Astrocyte (in vitro differentiated cells and primary cell): ENCODE measurements at regions not wholly inside any gene's neighbourhood (a gene's known extent, or its start where the extent isn't known, plus 50 kb on each side); places are given as distances from the start of the nearest gene placed in this dataset.

ENCODE experiments used
- EZH2 ChIP-seq: IDR thresholded peaks from 2 replicates; pipeline ENCODE4 v1.6.1; 2012; ENCODE audit warnings: mild to moderate bottlenecking, low read length, inconsistent platforms; ENCODE audit not compliant: insufficient read depth
- TF ChIP-seq, protein P1 (sequence below): IDR thresholded peaks from 2 replicates; pipeline ENCODE4 v1.5.1; 2011; ENCODE audit warnings: low read depth, mild to moderate bottlenecking, inconsistent platforms, low read length, moderate library complexity; ENCODE audit not compliant: insufficient read depth

DNA sequence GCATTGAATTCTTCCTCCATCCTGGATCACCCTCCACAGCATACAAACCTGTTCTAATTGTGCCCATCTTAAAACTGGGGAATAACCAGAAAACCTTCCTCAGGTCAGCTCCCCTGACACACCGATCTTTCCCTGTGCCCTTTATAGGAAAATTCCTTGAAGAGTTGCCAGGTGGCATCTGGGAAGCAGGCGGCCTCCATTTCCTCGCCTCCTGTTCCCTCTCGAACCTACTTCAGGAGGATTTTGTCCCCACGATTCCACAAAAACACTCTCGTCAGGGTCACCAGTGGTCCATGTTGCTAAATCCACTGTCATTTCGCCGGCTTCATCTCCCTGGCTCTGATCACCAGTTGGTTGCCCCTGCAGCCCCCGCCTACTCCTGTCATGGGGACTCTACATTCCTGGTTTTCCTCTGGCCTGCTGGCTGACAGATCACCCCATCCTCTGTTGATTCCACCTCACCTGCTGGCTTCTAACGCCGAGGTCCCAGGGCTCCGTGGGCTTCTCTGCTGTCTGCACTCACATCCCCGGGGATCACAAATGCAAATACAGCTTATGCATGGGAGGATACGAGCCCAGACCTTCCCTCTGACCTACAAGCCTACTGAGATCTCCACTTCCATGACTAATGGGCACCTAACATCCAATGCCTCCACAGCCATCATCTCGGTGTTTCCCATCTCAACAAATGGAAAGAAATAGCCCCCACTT lies 92.5 kb upstream of the PRDM11 start:
- TF ChIP-seq, protein P1, sequence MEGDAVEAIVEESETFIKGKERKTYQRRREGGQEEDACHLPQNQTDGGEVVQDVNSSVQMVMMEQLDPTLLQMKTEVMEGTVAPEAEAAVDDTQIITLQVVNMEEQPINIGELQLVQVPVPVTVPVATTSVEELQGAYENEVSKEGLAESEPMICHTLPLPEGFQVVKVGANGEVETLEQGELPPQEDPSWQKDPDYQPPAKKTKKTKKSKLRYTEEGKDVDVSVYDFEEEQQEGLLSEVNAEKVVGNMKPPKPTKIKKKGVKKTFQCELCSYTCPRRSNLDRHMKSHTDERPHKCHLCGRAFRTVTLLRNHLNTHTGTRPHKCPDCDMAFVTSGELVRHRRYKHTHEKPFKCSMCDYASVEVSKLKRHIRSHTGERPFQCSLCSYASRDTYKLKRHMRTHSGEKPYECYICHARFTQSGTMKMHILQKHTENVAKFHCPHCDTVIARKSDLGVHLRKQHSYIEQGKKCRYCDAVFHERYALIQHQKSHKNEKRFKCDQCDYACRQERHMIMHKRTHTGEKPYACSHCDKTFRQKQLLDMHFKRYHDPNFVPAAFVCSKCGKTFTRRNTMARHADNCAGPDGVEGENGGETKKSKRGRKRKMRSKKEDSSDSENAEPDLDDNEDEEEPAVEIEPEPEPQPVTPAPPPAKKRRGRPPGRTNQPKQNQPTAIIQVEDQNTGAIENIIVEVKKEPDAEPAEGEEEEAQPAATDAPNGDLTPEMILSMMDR, result no peak
- no peak for TF ChIP-seq EZH2
